Tibial artery (tissue), 4 donors: ENCODE measurements at regions not wholly inside any gene's neighbourhood (a gene's known extent, or its start where the extent isn't known, plus 50 kb on each side); places are given as distances from the start of the nearest gene placed in this dataset.

Experiments used
- DNase-seq, 2 donors: peaks; one replicate each; pipeline ENCODE4 v3.0.0-alpha.2; 2019
- H3K27ac ChIP-seq, 2 donors: fragments of 200-600 bp; sonication (generic) in 1 of 2; 1 replicate in 1 of 2; 2 replicates in 1 of 2; pipeline ENCODE4 v1.5.1; 2018 to 2019; ENCODE audit warnings: mild to moderate bottlenecking in 1 of 2
- H3K27me3 ChIP-seq, 2 donors: fragments of 200-600 bp; sonication (generic) in 1 of 2; one replicate each; pipeline versions ENCODE4 v1.5.1 to v1.6.0; 2016 to 2019
- H3K36me3 ChIP-seq, 3 donors: fragments of 200-600 bp; sonication (generic) in 2 of 3; one replicate each; pipeline ENCODE4 v1.5.1; 2016 to 2019; ENCODE audit warnings: mild to moderate bottlenecking in 2 of 3
- H3K4me1 ChIP-seq, 4 donors: fragments of 200-600 bp; sonication (generic) in 2 of 4; 1 replicate in 3 of 4; 2 replicates in 1 of 4; pipeline ENCODE4 v1.5.1; 2016 to 2019
- H3K4me3 ChIP-seq, 2 donors: fragments of 200-600 bp; sonication (generic) in 1 of 2; 1 replicate in 1 of 2; 2 replicates in 1 of 2; pipeline ENCODE4 v1.5.1; 2018 to 2019; ENCODE audit warnings: mild to moderate bottlenecking in 2 of 2
- H3K9me3 ChIP-seq, 3 donors: fragments of 200-600 bp; sonication (generic) in 1 of 3; one replicate each; pipeline ENCODE4 v1.5.1; 2016 to 2019
- intact Hi-C: fragments of 100-400 bp; cut with DNase I; formaldehyde crosslinking; loops from one replicate; pipeline ENCODE4 v1.15.0; 2023; ENCODE audit warnings: low total_unique reads
- TF ChIP-seq, protein P1 (sequence below), 2 experiments: fragments of 200-600 bp in 1 of 2; fragments of 450-650 bp in 1 of 2; IDR thresholded peaks; one replicate each; pipeline ENCODE4 v1.5.1; 2017 to 2019; ENCODE audit warnings: antibody characterized with exemption in 2 of 2, mild to moderate bottlenecking in 1 of 2, moderate library complexity in 1 of 2

DNA sequence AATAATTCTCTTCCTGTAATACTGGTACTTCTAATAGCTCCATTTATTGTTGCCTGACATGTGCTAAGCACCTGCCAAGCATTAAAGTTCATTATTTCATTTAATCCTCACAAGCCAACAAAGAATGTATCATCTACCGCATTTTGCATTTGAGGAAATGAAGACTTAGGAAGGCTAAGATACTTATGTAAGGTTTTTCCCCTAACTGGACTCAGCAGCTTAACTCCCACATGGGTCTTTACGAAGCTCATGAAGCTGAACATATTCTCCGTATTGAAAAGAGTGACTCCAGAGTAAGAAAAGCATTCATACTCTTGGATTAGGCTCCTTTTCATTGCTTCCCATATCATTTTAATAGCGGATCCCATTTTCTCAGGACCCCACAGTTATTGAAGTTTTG lies 155.7 kb upstream of the TMEM72 start:
- no peaks in the 10 kb centered on the region for H3K9me3 ChIP-seq
- TF ChIP-seq, protein P1, sequence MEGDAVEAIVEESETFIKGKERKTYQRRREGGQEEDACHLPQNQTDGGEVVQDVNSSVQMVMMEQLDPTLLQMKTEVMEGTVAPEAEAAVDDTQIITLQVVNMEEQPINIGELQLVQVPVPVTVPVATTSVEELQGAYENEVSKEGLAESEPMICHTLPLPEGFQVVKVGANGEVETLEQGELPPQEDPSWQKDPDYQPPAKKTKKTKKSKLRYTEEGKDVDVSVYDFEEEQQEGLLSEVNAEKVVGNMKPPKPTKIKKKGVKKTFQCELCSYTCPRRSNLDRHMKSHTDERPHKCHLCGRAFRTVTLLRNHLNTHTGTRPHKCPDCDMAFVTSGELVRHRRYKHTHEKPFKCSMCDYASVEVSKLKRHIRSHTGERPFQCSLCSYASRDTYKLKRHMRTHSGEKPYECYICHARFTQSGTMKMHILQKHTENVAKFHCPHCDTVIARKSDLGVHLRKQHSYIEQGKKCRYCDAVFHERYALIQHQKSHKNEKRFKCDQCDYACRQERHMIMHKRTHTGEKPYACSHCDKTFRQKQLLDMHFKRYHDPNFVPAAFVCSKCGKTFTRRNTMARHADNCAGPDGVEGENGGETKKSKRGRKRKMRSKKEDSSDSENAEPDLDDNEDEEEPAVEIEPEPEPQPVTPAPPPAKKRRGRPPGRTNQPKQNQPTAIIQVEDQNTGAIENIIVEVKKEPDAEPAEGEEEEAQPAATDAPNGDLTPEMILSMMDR (IDR thresholded peaks at IDR 0.05): no peak
- no peak for DNase-seq
- no peaks in the 10 kb centered on the region for H3K36me3 ChIP-seq
- H3K27ac ChIP-seq: no peak overlapping the region
- intact Hi-C loops: no loop called here
- H3K27me3 ChIP-seq: no peaks in the 10 kb centered on the region
- H3K4me3 ChIP-seq: no peak overlapping the region
- H3K4me1 ChIP-seq: peaks cover 0 to 34% (median 13%) of the 10 kb centered on the region in 4 donors

DNA sequence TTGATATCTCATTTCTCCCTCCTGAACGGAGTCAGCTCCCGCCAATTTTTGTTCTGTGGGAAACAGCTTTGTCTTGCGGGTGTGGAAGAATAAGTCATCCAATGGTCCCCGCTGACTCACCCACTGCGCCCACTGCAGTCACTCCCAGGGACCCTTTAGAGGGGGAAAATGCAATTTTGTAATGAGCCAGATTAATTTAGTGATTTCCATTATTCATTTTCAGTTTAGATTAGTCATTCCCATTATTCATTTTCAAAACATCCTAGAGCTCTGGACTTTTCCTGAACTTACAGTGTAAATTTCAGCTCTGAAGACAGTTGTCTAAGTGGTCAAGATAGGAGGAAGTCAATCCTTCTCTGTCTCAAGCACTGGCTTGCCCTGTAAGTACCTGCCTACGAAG lies 154.9 kb upstream of the TMEM72 start:
- Histone ChIP-seq H3K4me3 (no peak overlapping the region), H3K9me3 (no peaks in the 10 kb centered on the region), H3K27me3 (no peaks in the 10 kb centered on the region), H3K36me3 (no peaks in the 10 kb centered on the region), H3K4me1 (peaks cover 0 to 34% (median 14%) of the 10 kb centered on the region in 4 donors), H3K27ac (no peak overlapping the region)
- TF ChIP-seq, protein P1 (IDR thresholded peaks at IDR 0.05): no peak
- intact Hi-C loops: no loop called here
- DNase-seq: no peak

DNA sequence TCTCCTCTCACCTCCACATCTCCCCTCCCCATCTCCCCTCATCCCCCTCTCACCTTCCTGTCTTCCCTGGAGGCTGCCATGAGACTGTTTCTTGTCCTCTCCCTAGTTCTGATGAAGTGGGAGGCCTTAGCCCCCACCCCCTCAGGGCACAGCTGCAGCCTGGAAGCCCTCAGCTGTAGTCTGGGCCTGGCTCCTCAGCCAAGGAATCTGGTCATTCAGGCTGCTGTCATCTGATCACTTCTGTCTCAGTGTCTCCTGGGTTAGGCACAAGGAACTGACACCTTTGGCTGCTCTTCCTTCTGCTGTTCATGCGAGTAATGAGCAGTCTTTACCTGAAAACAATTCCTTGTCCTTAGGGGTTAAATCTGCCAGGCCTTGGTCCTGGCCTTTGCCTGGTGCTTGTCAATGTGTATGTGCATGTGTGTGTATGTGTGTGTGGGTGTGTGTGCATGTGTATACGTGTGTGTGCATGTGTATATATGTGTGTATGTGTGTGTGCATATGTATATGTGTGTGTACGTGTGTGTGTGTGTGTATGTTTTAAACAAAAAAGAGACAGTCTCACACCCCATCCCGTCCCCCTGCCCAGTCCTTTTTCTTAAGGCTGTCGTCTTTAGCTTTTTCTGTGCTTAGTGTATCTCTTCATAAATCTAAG lies 153.5 kb upstream of the TMEM72 start:
- H3K27ac ChIP-seq: no peak overlapping the region
- intact Hi-C loops: no loop called here
- H3K27me3 ChIP-seq: no peaks in the 10 kb centered on the region
- no peak overlapping the region for H3K4me3 ChIP-seq
- H3K9me3 ChIP-seq: no peaks in the 10 kb centered on the region
- no peaks in the 10 kb centered on the region for H3K36me3 ChIP-seq
- H3K4me1 ChIP-seq: peaks cover 0 to 26% (median 13%) of the 10 kb centered on the region in 4 donors
- TF ChIP-seq, protein P1 (IDR thresholded peaks at IDR 0.05): no peak
- DNase-seq: no peak

DNA sequence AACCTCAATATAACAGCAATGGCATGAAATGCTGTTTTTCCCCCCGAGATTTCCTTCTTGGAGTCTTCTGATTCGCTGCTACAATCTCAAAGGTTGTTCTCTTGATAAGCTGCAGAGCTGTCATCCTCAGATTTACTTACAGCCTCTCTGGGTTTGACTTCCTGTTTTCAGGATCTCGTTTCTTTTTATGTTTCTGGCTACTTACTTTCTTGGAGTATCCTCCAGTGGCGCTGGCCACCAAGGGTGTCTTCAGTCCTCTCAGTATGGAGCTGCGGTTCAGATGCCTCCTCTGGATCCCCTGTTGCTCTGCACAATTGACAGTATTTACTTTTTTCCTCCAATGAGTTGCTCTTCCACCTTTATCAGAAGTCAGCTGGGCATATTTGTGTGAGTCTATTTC lies 152.0 kb upstream of the TMEM72 start:
- Histone ChIP-seq H3K9me3 (no peaks in the 10 kb centered on the region), H3K4me1 (peaks cover 0 to 14% (median 7%) of the 10 kb centered on the region in 4 donors), H3K27me3 (no peaks in the 10 kb centered on the region), H3K36me3 (no peaks in the 10 kb centered on the region), H3K4me3 (no peak overlapping the region), H3K27ac (no peak overlapping the region)
- no peak for DNase-seq
- intact Hi-C loops: no loop called here
- TF ChIP-seq, protein P1 (IDR thresholded peaks at IDR 0.05): no peak

DNA sequence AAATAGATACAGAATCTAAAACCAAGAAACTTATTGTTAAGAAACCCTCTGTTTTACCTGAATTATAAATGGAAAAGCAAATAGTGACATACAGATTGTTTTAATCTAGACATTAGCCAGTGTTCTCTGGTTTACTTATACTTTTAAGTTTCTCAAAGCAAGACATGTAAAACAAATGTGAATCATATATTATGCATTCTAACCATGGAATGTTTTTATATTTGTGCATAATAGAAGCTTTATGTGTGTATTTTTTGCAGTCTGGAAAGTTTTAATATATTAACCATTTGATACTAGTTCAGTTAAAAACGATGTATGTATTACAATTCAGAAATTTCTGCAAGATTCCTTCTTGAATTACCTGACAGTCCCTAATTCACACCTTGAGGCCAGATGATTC lies 150.6 kb upstream of the TMEM72 start:
- H3K4me3 ChIP-seq: no peak overlapping the region
- no peaks in the 10 kb centered on the region for H3K27me3 ChIP-seq
- no peak overlapping the region for H3K27ac ChIP-seq
- no peaks in the 10 kb centered on the region for H3K9me3 ChIP-seq
- DNase-seq: no peak
- TF ChIP-seq, protein P1 (IDR thresholded peaks at IDR 0.05): no peak
- H3K4me1 ChIP-seq: peaks cover 0 to 13% (median 7%) of the 10 kb centered on the region in 4 donors
- intact Hi-C loops: no loop called here
- H3K36me3 ChIP-seq: no peaks in the 10 kb centered on the region

DNA sequence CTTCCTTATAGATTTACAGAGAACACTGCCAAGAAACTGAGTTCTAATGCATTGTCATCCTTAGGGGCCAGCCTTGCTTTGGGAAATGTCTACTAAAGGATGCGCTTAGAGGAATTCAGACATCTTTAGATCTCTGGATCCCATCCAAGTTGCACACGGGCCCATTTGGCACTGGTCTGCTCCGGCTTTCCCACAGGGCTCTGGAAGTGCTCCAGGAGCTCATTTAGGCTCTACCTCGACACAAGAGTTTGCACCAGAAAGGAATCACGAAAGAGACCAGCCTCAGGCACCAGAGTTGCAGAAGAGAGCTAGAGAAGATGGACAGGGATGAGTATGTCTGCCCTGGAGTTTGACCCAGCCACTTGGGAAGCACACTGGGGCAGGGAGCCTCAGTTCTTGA lies 150.1 kb upstream of the TMEM72 start:
- Histone ChIP-seq H3K9me3 (no peaks in the 10 kb centered on the region), H3K36me3 (no peaks in the 10 kb centered on the region), H3K4me1 (peaks cover 0 to 7% (median 3%) of the 10 kb centered on the region in 4 donors), H3K27ac (no peak overlapping the region), H3K4me3 (no peak overlapping the region), H3K27me3 (no peaks in the 10 kb centered on the region)
- TF ChIP-seq, protein P1 (IDR thresholded peaks at IDR 0.05): no peak
- intact Hi-C loops: no loop called here
- no peak for DNase-seq
